Psoas muscle (tissue), 7 donors: ENCODE measurements at regions not wholly inside any gene's neighbourhood (a gene's known extent, or its start where the extent isn't known, plus 50 kb on each side); places are given as distances from the start of the nearest gene placed in this dataset.

Experiments
- ATAC-seq, 4 donors: fragments of 200-7000 bp; cut with Tn5 transposase; one replicate each; pipeline ENCODE4 v1.9.1; 2020; ENCODE audit warnings: moderate library complexity in 3 of 4, mild to moderate bottlenecking in 2 of 4
- DNase-seq, 2 donors: peaks; one replicate each; pipeline ENCODE4 v3.0.0-alpha.2; 2020
- H3K27ac ChIP-seq: fragments of 200-600 bp; one replicate; pipeline ENCODE4 v1.8.0; 2022
- H3K27me3 ChIP-seq, 3 donors: fragments of 200-600 bp in 1 of 3; one replicate each; pipeline versions ENCODE4 v1.6.1 to v1.8.0; 2013 to 2022; ENCODE audit warnings: low read length in 2 of 3, mild to moderate bottlenecking in 2 of 3, moderate library complexity in 1 of 3; ENCODE audit not compliant: insufficient read depth in 3 of 3
- H3K36me3 ChIP-seq, 2 donors: fragments of 200-600 bp in 1 of 2; one replicate each; pipeline versions ENCODE4 v1.6.1 to v1.8.0; 2013 to 2022; ENCODE audit warnings: low read depth in 1 of 2, mild to moderate bottlenecking in 1 of 2, moderate library complexity in 1 of 2; ENCODE audit not compliant: insufficient read depth in 1 of 2
- H3K4me1 ChIP-seq: fragments of 200-600 bp; one replicate; pipeline ENCODE4 v1.8.0; 2022
- H3K4me3 ChIP-seq: fragments of 200-600 bp; one replicate; pipeline ENCODE4 v1.8.0; 2022; ENCODE audit warnings: mild to moderate bottlenecking
- H3K9me3 ChIP-seq: fragments of 200-600 bp; one replicate; pipeline ENCODE4 v1.8.0; 2022
- WGBS, 3 donors: extraction: QIAGEN DNeasy Blood & Tissue Kit; methylation state at CpG; one replicate each; pipeline versions ENCODE4 v1.1.6 to v1.1.7; 2013; 5-methylcytosine and 5-hydroxymethylcytosine counted together
- intact Hi-C, 2 donors: fragments of 100-400 bp; cut with DNase I; formaldehyde crosslinking; loops; one replicate each; pipeline versions ENCODE4 v1.11.0 to v1.14.2; 2022
- TF ChIP-seq, protein P1 (sequence below): fragments of 200-600 bp; IDR thresholded peaks from one replicate; pipeline ENCODE4 v1.8.0; 2022; ENCODE audit warnings: antibody characterized with exemption
- donor health status: healthy with polysubstance abuse.
- donor health status: DM: no; HTN: no; CAD: no; lungs with moderate emphysema.
- donor health status: Bipolar disorder and iron deficiency.
- donor health status: healthy.
- donor health status: DM: yes; HTN: yes; CAD: no.
- donor health status: DM: no; HTN: no; CAD: no.
- donor health status: DM: yes; HTN: yes; CAD: no.

DNA sequence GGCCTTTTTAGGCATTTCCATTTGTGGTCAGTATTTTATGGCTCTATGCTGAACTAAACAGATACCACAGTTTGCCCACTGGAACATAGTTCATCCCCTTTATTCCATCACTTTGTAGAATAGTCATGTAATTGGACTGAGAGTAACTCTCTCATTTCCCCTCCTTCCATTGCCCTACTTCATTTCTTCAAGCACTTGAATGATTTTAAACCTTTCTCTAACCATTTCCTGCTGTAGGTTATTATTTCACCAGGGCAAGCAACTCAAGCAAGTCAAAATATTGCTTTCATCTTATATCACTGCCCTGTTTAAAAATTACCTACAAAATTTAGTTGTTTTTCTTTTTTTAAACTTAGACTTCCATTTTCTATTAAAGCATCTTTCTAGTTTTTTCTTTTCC lies 177.0 kb downstream of the RAP2B start:
- H3K27ac ChIP-seq, result no peak overlapping the region

DNA sequence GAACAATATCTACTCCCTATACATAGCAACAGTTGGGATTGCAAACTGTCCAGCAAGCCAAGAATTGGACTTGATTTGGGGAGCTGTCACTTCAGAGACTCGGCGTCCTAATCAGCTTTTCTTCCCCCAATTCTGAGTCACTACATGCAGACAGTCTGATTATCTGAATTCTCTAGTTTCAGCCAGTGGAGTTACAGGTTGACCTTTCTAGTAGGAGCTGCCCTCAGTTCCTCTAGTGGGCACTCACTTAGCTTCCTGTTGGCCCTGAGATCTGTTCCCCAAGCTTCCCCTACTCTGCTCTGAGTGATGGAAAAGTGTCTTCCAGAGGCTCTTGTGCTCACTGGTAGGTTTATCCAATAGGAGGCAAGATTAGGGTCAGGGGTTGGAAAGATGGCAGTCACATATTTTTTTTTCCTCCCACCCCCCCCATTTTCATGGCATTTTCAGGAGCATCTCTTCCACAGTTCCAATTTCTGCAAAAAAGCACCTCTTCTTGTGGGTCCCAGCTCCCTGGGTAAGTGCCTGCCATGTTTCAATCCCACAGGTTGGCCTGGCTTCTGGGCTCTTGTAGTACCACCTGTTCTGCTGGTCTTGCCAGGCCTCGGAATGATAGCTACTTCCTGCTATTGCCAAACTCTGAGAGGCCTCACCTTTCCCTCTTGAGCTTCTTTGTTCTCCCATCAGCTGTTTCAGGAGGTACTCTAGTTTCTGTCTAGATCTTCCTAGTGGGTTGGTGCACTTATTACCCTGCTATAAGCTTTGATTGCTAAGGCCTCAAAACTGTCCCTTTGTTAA lies 182.2 kb downstream of the RAP2B start:
- Histone ChIP-seq H3K9me3 (peaks cover 4% of the 10 kb centered on the region), H3K27me3 (no peaks in the 10 kb centered on the region), H3K4me3 (no peak overlapping the region), H3K4me1 (no peaks in the 10 kb centered on the region), H3K27ac (no peak overlapping the region), H3K36me3 (no peaks in the 10 kb centered on the region)
- TF ChIP-seq, protein P1, sequence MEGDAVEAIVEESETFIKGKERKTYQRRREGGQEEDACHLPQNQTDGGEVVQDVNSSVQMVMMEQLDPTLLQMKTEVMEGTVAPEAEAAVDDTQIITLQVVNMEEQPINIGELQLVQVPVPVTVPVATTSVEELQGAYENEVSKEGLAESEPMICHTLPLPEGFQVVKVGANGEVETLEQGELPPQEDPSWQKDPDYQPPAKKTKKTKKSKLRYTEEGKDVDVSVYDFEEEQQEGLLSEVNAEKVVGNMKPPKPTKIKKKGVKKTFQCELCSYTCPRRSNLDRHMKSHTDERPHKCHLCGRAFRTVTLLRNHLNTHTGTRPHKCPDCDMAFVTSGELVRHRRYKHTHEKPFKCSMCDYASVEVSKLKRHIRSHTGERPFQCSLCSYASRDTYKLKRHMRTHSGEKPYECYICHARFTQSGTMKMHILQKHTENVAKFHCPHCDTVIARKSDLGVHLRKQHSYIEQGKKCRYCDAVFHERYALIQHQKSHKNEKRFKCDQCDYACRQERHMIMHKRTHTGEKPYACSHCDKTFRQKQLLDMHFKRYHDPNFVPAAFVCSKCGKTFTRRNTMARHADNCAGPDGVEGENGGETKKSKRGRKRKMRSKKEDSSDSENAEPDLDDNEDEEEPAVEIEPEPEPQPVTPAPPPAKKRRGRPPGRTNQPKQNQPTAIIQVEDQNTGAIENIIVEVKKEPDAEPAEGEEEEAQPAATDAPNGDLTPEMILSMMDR, result no peak
- ATAC-seq (no peak), DNase-seq (no peak)
- 66 to 76% (median 68%) methylated on average over 3 of the region's 3 CpGs for WGBS, 3 donors
- intact Hi-C loops, result no loop called here

More for the DNA sequence above, 177.0 kb downstream of the RAP2B start:
- TF ChIP-seq, protein P1, result no peak
- Histone ChIP-seq H3K9me3 (no peaks in the 10 kb centered on the region), H3K27me3 (no peaks in the 10 kb centered on the region), H3K36me3 (no peaks in the 10 kb centered on the region), H3K4me3 (no peak overlapping the region), H3K4me1 (no peaks in the 10 kb centered on the region)
- no peak for DNase-seq
- intact Hi-C loops, result no loop called here
- no peak for ATAC-seq

- ATAC-seq, result no peak
- Histone ChIP-seq H3K9me3 (peaks cover 4% of the 10 kb centered on the region), H3K36me3 (no peaks in the 10 kb centered on the region), H3K27ac (no peak overlapping the region), H3K4me1 (no peaks in the 10 kb centered on the region), H3K4me3 (no peak overlapping the region), H3K27me3 (no peaks in the 10 kb centered on the region)
- intact Hi-C loops, result no loop called here
- TF ChIP-seq, protein P1, result no peak
- 43 to 55% (median 51%) methylated on average over 2 of the region's 2 CpGs for WGBS, 3 donors
- DNase-seq, result no peak
Observed at GRCh38 chr3:153348457-153349107, 186.6 kb downstream of the RAP2B start.

DNA sequence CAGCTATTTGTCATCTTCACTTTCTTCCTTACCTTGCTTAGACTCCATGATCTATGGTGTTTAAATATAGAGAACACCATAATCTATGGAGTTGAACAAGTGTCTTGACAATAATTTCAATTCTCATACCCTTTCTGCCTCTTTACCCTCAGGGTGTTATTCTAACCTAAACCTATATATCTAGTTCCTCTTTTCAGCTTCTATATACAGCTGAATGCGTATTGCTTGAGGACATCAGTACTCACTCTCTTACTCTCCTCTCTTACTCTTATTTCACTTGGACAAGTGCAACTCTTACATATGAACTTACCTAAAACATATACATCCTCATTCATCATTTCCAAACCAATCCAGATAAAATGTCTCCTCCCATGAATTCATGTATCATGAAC lies 187.1 kb downstream of the RAP2B start:
- intact Hi-C loops, result no loop called here
- Histone ChIP-seq H3K27me3 (no peaks in the 10 kb centered on the region), H3K9me3 (peaks cover 4% of the 10 kb centered on the region), H3K36me3 (no peaks in the 10 kb centered on the region), H3K27ac (no peak overlapping the region), H3K4me1 (no peaks in the 10 kb centered on the region), H3K4me3 (no peak overlapping the region)
- TF ChIP-seq, protein P1, result no peak
- WGBS, 3 donors, result 85 to 88% (median 85%) methylated on average over 1 of the region's 1 CpG
- ATAC-seq (no peak), DNase-seq (no peak)
